ENCODE measurements at regions not wholly inside any gene's neighbourhood (a gene's known extent, or its start where the extent isn't known, plus 50 kb on each side); places are given as distances from the start of the nearest gene placed in this dataset.

DNA sequence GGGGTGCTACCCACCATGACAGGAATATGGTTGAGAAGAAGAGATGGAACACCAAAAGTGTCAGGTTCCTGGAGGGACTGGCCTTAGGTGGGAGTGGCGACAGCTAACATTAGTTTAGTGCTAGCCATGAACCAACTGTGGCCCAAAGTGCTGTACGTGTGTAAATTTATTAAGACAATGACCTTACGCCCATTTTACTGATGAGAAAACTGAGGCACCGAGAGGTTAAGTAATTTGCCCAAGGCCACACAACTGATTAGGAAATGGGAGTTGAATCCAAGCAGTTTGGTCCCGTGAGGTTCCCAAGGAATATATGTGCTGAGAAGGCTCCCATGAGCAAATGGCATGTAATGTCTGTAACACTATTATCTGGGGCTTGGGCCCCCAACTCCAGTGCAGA, 109.5 kb upstream of the SLC1A4 start:
- CTCF ChIA-PET: no interaction called here
- BruUV-seq (replicated peaks): no TSS peak
- ATAC-seq (no peak), DNase-seq (ENCODE audit: low read depth, low spot score) (no peak)
- Histone ChIP-seq H3K9me3 (ENCODE audit: control insufficient read depth, insufficient read depth, low read depth, low read length) (no peaks in the 10 kb centered on the region), H3K4me1 (ENCODE audit: control insufficient read depth, insufficient read depth, low read length) (no peaks in the 10 kb centered on the region), H3K36me3 (ENCODE audit: control insufficient read depth, insufficient read depth, low read length) (no peaks in the 10 kb centered on the region), H3K27ac (ENCODE audit: low read length) (no peak overlapping the region), H3K4me3 (ENCODE audit: low read depth in 2 of 2, low read length in 2 of 2) (no peak overlapping the region), H3K27me3 (ENCODE audit: control insufficient read depth, insufficient read depth, low read length) (no peaks in the 10 kb centered on the region)
- no peak for TF ChIP-seq SIN3A (IDR thresholded peaks at IDR 0.05; ENCODE audit: borderline replicate concordance, insufficient read depth, low read depth, low read length)
- no peak for TF ChIP-seq POLR2AphosphoS5 (IDR thresholded peaks at IDR 0.05; ENCODE audit: low read depth, low read length)
- TF ChIP-seq TCF7L2 (IDR thresholded peaks at IDR 0.05; ENCODE audit: low read depth, low read length): no peak
- TF ChIP-seq, protein P1, sequence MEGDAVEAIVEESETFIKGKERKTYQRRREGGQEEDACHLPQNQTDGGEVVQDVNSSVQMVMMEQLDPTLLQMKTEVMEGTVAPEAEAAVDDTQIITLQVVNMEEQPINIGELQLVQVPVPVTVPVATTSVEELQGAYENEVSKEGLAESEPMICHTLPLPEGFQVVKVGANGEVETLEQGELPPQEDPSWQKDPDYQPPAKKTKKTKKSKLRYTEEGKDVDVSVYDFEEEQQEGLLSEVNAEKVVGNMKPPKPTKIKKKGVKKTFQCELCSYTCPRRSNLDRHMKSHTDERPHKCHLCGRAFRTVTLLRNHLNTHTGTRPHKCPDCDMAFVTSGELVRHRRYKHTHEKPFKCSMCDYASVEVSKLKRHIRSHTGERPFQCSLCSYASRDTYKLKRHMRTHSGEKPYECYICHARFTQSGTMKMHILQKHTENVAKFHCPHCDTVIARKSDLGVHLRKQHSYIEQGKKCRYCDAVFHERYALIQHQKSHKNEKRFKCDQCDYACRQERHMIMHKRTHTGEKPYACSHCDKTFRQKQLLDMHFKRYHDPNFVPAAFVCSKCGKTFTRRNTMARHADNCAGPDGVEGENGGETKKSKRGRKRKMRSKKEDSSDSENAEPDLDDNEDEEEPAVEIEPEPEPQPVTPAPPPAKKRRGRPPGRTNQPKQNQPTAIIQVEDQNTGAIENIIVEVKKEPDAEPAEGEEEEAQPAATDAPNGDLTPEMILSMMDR (IDR thresholded peaks at IDR 0.05): no peak
- TF ChIP-seq REST (IDR thresholded peaks at IDR 0.05; ENCODE audit: insufficient read depth in 1 of 2, low read depth in 2 of 2, low read length in 1 of 2): no peak
- intact Hi-C loops (cut with micrococcal nuclease; ENCODE audit: unreplicated experiment) (no loop called here), in situ Hi-C loops (cut with HindIII; ENCODE audit: low pct_unique_long_range_greater_than_20kb, low sequenced_read_pairs) (no loop called here)
- POLR2A ChIA-PET: interaction anchor here (0.6 kb wide), 1 partner anchor 532 kb away, joined by 3 read pairs; no protein-coding TSS in a partner anchor

GRCh38 chr2:64880193-64880951, 108.8 kb upstream of the SLC1A4 start:
- no peaks in the 10 kb centered on the region for H3K36me3 ChIP-seq (ENCODE audit: control insufficient read depth, insufficient read depth, low read length)
- no peaks in the 10 kb centered on the region for H3K4me1 ChIP-seq (ENCODE audit: control insufficient read depth, insufficient read depth, low read length)
- DNase-seq (ENCODE audit: low read depth, low spot score) (no peak), ATAC-seq (no peak)
- in situ Hi-C loops (cut with HindIII; ENCODE audit: low pct_unique_long_range_greater_than_20kb, low sequenced_read_pairs): no loop called here
- BruUV-seq (replicated peaks): no TSS peak
- no peak overlapping the region for H3K27ac ChIP-seq (ENCODE audit: low read length)
- no peaks in the 10 kb centered on the region for H3K27me3 ChIP-seq (ENCODE audit: control insufficient read depth, insufficient read depth, low read length)
- intact Hi-C loops (cut with micrococcal nuclease; ENCODE audit: unreplicated experiment): no loop called here
- no peak for TF ChIP-seq SIN3A (IDR thresholded peaks at IDR 0.05; ENCODE audit: borderline replicate concordance, insufficient read depth, low read depth, low read length)
- no peak for TF ChIP-seq REST (IDR thresholded peaks at IDR 0.05; ENCODE audit: insufficient read depth in 1 of 2, low read depth in 2 of 2, low read length in 1 of 2)
- TF ChIP-seq, protein P1 (IDR thresholded peaks at IDR 0.05): no peak
- TF ChIP-seq POLR2AphosphoS5 (IDR thresholded peaks at IDR 0.05; ENCODE audit: low read depth, low read length): no peak
- TF ChIP-seq TCF7L2 (IDR thresholded peaks at IDR 0.05; ENCODE audit: low read depth, low read length): no peak
- CTCF ChIA-PET: no interaction called here
- POLR2A ChIA-PET: interaction anchor here (0.6 to 0.9 kb wide), 2 partner anchors 42 to 532 kb away, joined by 3 read pairs; no protein-coding TSS in a partner anchor
- no peak overlapping the region for H3K4me3 ChIP-seq (ENCODE audit: low read depth in 2 of 2, low read length in 2 of 2)
- no peaks in the 10 kb centered on the region for H3K9me3 ChIP-seq (ENCODE audit: control insufficient read depth, insufficient read depth, low read depth, low read length)
